Glutamatergic neuron (in vitro differentiated cells): ENCODE measurements at regions not wholly inside any gene's neighbourhood (a gene's known extent, or its start where the extent isn't known, plus 50 kb on each side); places are given as distances from the start of the nearest gene placed in this dataset.

Source experiments
- DNase-seq: peaks from one replicate; pipeline ENCODE4 v3.0.0; 2022
- H3K27ac Mint-ChIP-seq: one replicate; pipeline ENCODE4 v1.8.0; 2020; ENCODE audit warnings: mild to moderate bottlenecking, mixed read lengths, inconsistent platforms; ENCODE audit not compliant: unreplicated experiment
- H3K27me3 Mint-ChIP-seq: one replicate; pipeline ENCODE4 v1.8.0; 2020; ENCODE audit warnings: mild to moderate bottlenecking, moderate library complexity, mixed read lengths, inconsistent platforms; ENCODE audit not compliant: unreplicated experiment
- H3K36me3 Mint-ChIP-seq: one replicate; pipeline ENCODE4 v1.8.0; 2020; ENCODE audit warnings: mild to moderate bottlenecking, mixed read lengths, inconsistent platforms; ENCODE audit not compliant: unreplicated experiment
- H3K4me1 Mint-ChIP-seq: one replicate; pipeline ENCODE4 v1.8.0; 2020; ENCODE audit warnings: mild to moderate bottlenecking, low read depth, mixed read lengths, inconsistent platforms; ENCODE audit not compliant: unreplicated experiment
- H3K4me3 Mint-ChIP-seq: one replicate; pipeline ENCODE4 v1.8.0; 2020; ENCODE audit warnings: mild to moderate bottlenecking, mixed read lengths, inconsistent platforms; ENCODE audit not compliant: unreplicated experiment
- H3K9me3 Mint-ChIP-seq: one replicate; pipeline ENCODE4 v1.8.0; 2020; ENCODE audit warnings: mild to moderate bottlenecking, moderate library complexity, mixed read lengths, inconsistent platforms; ENCODE audit not compliant: unreplicated experiment
- CTCF ChIP-seq: fragments of 200-600 bp; sonication (generic); IDR thresholded peaks from one replicate; pipeline ENCODE4 v1.5.0; 2021; ENCODE audit not compliant: partially characterized antibody, unreplicated experiment

- peaks cover 8% of the 10 kb centered on the region for H3K27me3 Mint-ChIP-seq
- peaks cover 6% of the 10 kb centered on the region for H3K36me3 Mint-ChIP-seq
- DNase-seq, result no peak
- H3K9me3 Mint-ChIP-seq, result peaks cover 6% of the 10 kb centered on the region
- no peak for TF ChIP-seq CTCF
- peaks cover 4% of the 10 kb centered on the region for H3K4me1 Mint-ChIP-seq
- H3K4me3 Mint-ChIP-seq, result no peak overlapping the region
- H3K27ac Mint-ChIP-seq, result no peak overlapping the region
Observed at GRCh38 chr18:78242806-78243205, 736.8 kb upstream of the SALL3 start.

GRCh38 chr18:78244779-78245178, 734.8 kb upstream of the SALL3 start:
- Mint-ChIP-seq H3K27ac (no peak overlapping the region), H3K27me3 (no peaks in the 10 kb centered on the region), H3K4me1 (peaks cover 2% of the 10 kb centered on the region), H3K36me3 (no peaks in the 10 kb centered on the region), H3K4me3 (no peak overlapping the region), H3K9me3 (no peaks in the 10 kb centered on the region)
- TF ChIP-seq CTCF, result no peak
- DNase-seq, result no peak

- H3K4me1 Mint-ChIP-seq, result peaks cover 2% of the 10 kb centered on the region
- no peaks in the 10 kb centered on the region for H3K36me3 Mint-ChIP-seq
Observed at GRCh38 chr18:78245451-78245850, 734.2 kb upstream of the SALL3 start.

GRCh38 chr18:78246050-78246449, 733.6 kb upstream of the SALL3 start:
- H3K27ac Mint-ChIP-seq, result no peak overlapping the region
- DNase-seq, result no peak
- no peak overlapping the region for H3K4me3 Mint-ChIP-seq
- H3K27me3 Mint-ChIP-seq, result no peaks in the 10 kb centered on the region
- H3K4me1 Mint-ChIP-seq, result peaks cover 2% of the 10 kb centered on the region
- no peak for TF ChIP-seq CTCF
- H3K36me3 Mint-ChIP-seq, result no peaks in the 10 kb centered on the region
- no peaks in the 10 kb centered on the region for H3K9me3 Mint-ChIP-seq

More at GRCh38 chr18:78245451-78245850, 734.2 kb upstream of the SALL3 start:
- Mint-ChIP-seq H3K27ac (no peak overlapping the region), H3K4me3 (no peak overlapping the region), H3K27me3 (no peaks in the 10 kb centered on the region), H3K9me3 (no peaks in the 10 kb centered on the region)
- DNase-seq, result no peak
- no peak for TF ChIP-seq CTCF

- Mint-ChIP-seq H3K4me3 (no peak overlapping the region), H3K27ac (no peak overlapping the region), H3K9me3 (no peaks in the 10 kb centered on the region), H3K27me3 (no peaks in the 10 kb centered on the region), H3K4me1 (no peaks in the 10 kb centered on the region), H3K36me3 (no peaks in the 10 kb centered on the region)
- no peak for TF ChIP-seq CTCF
- DNase-seq, result no peak
Observed at GRCh38 chr18:78246588-78246987, 733.0 kb upstream of the SALL3 start.
